C4-2B (cell line): ENCODE measurements at regions not wholly inside any gene's neighbourhood (a gene's known extent, or its start where the extent isn't known, plus 50 kb on each side); places are given as distances from the start of the nearest gene placed in this dataset.

Experiments used
- H3K27ac ChIP-seq: fragments of 450-650 bp; 2 replicates; pipeline ENCODE4 v1.5.1; 2017
- CTCF ChIP-seq: fragments of 450-650 bp; conservative IDR thresholded peaks from 2 replicates; pipeline ENCODE4 v1.5.1; 2017; ENCODE audit warnings: mild to moderate bottlenecking
- ZFX ChIP-seq: fragments of 450-650 bp; IDR thresholded peaks from 2 replicates; pipeline ENCODE4 v1.6.1; 2017

GRCh38 chr22:47552541-47553205, 790.2 kb downstream of the TBC1D22A start:
- TF ChIP-seq CTCF = no peak
- H3K27ac ChIP-seq = no peak overlapping the region

GRCh38 chr22:47552024-47552423, 789.6 kb downstream of the TBC1D22A start:
- H3K27ac ChIP-seq = no peak overlapping the region
- no peak for TF ChIP-seq CTCF

DNA sequence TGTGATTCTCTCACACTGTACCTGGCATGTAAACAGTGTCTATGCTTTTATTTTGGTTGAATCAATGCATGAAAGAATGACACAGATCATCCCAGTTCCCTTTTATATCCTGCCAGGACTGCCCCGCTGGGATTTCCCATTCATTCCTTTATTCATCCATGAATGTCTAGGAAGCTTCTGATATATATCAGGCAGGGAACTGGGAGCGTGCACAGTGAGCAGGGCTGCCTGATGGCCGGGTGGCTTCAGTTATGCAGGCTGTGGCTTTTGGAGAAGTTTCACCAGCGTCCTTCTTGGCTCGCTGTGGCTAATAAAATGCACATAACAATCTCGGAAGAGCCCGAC, 789.0 kb downstream of the TBC1D22A start:
- TF ChIP-seq CTCF (no peak), ZFX (no peak)
- H3K27ac ChIP-seq = no peak overlapping the region

DNA sequence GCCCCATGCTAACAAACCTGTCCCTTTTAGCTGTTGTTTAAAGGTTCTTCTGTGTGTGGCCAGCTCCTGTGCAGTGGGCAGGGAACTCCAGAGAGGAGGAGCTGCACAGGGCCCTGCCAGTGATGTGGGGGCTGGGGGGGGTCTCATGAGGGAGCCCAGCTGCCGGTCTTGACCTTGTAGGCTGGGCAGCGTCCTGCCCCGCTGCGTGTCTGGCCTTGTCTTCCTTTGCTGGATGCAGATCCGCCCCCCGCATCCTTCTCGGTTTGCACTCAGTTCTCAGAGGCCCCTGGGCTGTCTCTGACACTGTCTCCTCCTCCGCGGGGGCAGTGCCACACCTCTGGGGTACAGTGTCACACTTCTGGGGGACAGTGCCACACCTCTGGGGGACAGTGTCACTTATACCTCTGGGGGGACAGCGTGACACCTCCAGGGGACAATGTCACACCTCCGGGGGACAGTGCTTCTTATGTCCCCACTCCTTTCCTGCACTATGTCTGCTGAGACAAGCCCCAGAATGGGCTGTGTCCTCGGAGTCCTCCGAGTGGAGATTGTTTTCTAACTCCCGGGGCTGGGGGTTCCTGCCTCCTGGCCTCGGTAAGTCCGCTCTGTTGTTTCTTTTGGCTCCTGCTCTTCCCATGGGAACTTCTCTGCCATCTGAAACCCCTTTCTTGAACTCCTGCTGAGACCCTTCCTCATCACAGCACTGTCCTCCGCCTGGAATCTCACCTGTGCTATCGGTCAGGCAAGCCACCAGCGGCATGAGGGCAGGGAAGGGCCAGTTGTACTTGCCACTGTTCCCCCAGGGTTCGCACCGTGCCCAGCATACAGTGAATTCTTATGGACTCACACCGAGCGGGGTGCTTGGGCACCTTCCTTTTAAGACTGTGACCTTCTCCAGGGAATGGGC, 788.3 kb downstream of the TBC1D22A start:
- no peak overlapping the region for H3K27ac ChIP-seq
- TF ChIP-seq ZFX (no peak), CTCF (no peak)

- H3K27ac ChIP-seq = no peak overlapping the region
- no peak for TF ChIP-seq CTCF
These were observed 787.4 kb downstream of the TBC1D22A start for GRCh38 chr22:47549741-47550340.

DNA sequence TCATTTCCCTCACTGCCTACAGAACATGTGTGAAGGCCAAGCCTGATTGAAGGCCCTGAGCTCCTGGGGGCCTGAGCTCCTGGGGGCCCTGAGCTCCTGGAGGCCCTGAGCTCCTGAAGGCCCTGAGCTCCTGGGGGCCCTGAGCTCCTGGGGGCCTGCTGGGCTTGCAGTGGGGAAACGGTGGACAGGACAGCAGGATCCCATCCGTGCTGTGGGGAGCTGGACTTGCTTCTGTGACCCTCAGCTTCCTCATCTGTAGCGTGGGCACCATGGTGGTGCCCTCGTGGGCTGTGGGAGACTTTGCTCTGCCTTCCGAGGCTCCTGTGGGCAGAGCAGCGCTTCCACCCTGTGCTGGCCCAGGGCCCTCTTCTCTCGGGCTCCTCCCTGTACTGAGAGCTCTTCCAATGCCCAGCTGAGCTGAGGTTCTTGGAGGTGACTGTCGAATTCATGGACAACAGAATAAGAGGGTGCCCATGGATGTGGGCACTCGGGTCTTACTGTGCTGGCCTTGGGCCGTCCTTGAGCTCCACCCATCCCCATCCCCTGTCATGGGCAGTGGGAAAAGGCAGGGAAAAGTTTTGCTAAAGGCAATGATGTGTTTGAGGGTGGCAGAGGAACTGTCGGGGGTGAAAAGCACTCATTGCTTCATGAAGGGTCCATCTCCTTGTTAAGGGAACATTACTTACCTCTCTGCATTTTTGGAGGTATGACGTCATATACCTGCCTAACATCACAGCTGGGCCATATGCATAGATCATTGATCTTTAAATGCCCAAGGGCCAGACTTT, 786.7 kb downstream of the TBC1D22A start:
- H3K27ac ChIP-seq = no peak overlapping the region
- no peak for TF ChIP-seq CTCF
- TF ChIP-seq ZFX = no peak
